ENCODE measurements at regions not wholly inside any gene's neighbourhood (a gene's known extent, or its start where the extent isn't known, plus 50 kb on each side); places are given as distances from the start of the nearest gene placed in this dataset.

DNA sequence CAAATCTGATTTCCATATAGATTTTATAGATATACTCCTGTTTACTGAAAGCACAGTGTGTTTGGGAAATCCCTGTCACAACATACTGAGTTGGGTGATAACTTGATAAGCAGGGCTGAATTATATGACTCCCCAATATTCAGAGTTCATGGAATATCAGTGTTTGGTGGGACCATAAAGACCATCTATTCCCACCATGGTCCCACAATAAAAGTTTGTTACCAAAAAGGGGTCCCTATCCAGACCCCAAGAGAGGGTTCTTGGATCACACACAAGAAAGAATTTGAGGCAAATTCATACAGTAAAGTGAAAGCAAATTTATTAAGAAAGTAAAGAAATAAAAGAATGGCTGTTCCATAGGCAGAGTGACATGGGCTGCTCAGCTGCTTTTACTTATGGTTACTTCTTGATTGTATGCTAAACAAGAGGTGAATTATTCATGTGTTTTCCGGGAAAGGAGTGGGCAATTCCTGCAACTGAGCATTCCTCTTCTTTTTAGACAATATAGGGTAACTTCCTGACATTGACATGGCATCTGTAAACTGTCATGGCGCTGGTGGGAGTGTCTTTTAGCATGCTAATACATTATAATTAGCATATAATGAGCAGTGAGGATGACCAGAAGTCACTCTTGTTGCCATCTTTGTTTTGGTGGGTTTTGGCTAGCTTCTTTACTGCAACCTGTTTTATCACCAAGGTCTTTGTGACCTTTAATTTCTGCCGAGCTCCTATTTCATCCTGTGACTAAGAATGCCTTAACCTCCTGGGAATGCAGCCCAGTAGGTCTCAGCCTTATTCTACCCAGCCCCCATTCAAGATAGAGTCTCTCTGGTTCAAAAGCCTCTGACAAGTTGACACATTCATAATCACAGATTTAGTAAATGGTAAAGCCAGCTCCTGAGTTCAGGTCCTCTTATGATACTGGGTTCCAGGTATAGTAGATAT, 240.6 kb upstream of the PDGFD start (continued):
- TF ChIP-seq ZNF23 (CRISPR knock-in tag; IDR thresholded peaks at IDR 0.05), result no peak
- no peak for TF ChIP-seq SNRNP70 (optimal IDR thresholded peaks at IDR 0.05; ENCODE audit: low read depth, low read length)
- TF ChIP-seq SMARCC2 (IDR thresholded peaks at IDR 0.05; ENCODE audit: low read depth), result no peak
- TF ChIP-seq NFIX (CRISPR knock-in tag; IDR thresholded peaks at IDR 0.05; ENCODE audit: low read depth), result no peak

DNA sequence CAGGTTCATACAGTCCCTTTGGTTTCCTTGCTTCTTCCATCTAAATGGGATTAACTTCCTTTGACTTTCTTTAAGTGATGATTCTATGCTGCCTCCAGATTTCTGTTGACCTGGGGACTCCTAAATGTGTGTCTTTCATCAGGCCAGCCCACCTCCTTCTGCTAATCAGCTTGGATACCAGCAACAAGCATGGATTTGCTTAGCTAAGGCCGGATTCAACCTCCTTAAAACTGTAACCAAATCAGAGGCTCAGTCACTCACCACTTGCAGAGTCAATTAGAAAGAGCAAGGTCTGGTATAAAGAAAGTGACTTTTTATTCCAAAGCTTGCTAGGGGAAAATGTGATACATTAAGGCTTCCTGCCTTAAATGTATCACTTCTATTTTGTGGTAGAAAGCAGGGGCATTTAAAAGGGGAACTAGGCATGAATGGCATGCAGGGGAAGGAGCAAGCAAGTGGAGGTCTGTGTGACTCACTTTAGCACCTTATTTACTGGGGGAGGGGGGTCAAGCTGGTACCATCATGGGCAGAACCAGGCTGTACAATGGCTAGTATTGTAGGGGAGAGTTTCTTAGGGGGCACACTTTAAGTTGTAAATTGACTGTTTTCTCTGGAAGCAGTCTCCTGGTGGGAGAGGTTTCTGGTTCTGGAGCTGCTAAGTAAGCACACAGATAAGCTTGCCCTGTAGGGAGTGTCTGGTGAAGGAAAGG, 239.0 kb upstream of the PDGFD start:
- no peaks in the 10 kb centered on the region for H3K27me3 ChIP-seq (ENCODE audit: control insufficient read depth in 2 of 2, insufficient read depth in 2 of 2, low read length in 2 of 2)
- H3K79me2 ChIP-seq (ENCODE audit: control insufficient read depth, insufficient read depth, low read length), result no peaks in the 10 kb centered on the region
- H4K20me1 ChIP-seq (replicated peaks; ENCODE audit: control insufficient read depth, insufficient read depth, low read length), result no peaks in the 10 kb centered on the region
- TF ChIP-seq ETV1 (tag; conservative IDR thresholded peaks at IDR 0.05; ENCODE audit: low read depth), result no peak
- no peak for TF ChIP-seq MTA3 (IDR thresholded peaks at IDR 0.05; ENCODE audit: borderline replicate concordance)
- no peak for TF ChIP-seq SLC30A9 (CRISPR knock-in tag; IDR thresholded peaks at IDR 0.05)
- TF ChIP-seq DNMT1 (IDR thresholded peaks at IDR 0.05), result no peak
- no peak for TF ChIP-seq ELF4 (CRISPR knock-in tag; IDR thresholded peaks at IDR 0.05)
- no peak overlapping the region for H3K4me2 ChIP-seq (ENCODE audit: insufficient read depth, low read length)
- H3K27ac ChIP-seq (ENCODE audit: extremely low read depth, low read depth, low read length), result no peak overlapping the region
- no TSS peak for BruUV-seq (replicated peaks)
- H3K9me1 ChIP-seq (ENCODE audit: control insufficient read depth, insufficient read depth, low read length), result no peaks in the 10 kb centered on the region
- no peak overlapping the region for H3K4me3 ChIP-seq
- ChIA-PET POLR2A (no interaction called here), CTCF (ENCODE audit: low intra/inter-chr PET ratio) (no interaction called here)
- intact Hi-C loops (cut with micrococcal nuclease) (no loop called here), in situ Hi-C loops (cut with MboI) (no loop called here)
- H2AFZ ChIP-seq (ENCODE audit: low read depth, low read length), result no peak overlapping the region
- no peaks in the 10 kb centered on the region for H3K36me3 ChIP-seq (ENCODE audit: control insufficient read depth, insufficient read depth, low read length)
- FAIRE-seq (no peak), ATAC-seq (no peak), DNase-seq (ENCODE audit: extremely low read depth in 1 of 4, low spot score in 3 of 4) (no peak)
- H3K4me1 ChIP-seq (replicated peaks in 1 of 2; ENCODE audit: control insufficient read depth in 2 of 2, insufficient read depth in 2 of 2, low read length in 2 of 2), result no peaks in the 10 kb centered on the region
- 0% methylated on average over 1 of the region's 1 CpG for WGBS (ENCODE audit: insufficient coverage, low coverage, missing lambda C conversion rate)
- H3K9me3 ChIP-seq (replicated peaks; ENCODE audit: control insufficient read depth, insufficient read depth, low read depth, low read length), result no peaks in the 10 kb centered on the region
- H3K9ac ChIP-seq (ENCODE audit: insufficient read depth in 1 of 2, low read depth in 2 of 2, low read length in 2 of 2), result no peak overlapping the region

All from K562 (cell line).